ENCODE measurements at regions not wholly inside any gene's neighbourhood (a gene's known extent, or its start where the extent isn't known, plus 50 kb on each side); places are given as distances from the start of the nearest gene placed in this dataset.
"Not testable (repeated sequence)": the region's sequence is repeated elsewhere in the genome, so short reads cannot be mapped to it uniquely, and the experiment has no call there.

DNA sequence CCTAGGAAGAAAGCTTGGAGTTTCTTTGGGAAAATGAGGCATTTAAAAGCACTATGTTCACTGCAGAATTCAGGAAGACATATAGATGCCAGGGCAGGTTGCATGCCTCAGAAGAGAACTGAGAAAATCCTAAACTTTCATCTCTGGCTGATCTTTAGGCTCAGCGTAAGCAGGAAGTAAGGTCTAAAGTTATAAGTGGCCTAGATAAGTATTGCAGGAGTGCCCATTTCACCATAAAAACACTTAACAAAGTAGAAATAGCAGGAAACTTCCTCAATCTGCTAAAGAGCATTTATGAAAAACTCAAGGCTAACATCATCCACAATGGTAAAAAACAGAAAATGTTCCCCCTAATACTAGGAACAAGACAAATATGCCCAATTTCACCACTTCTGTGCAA lies 320.3 kb downstream of the BMP2 start:
- no peak for DNase-seq

DNA sequence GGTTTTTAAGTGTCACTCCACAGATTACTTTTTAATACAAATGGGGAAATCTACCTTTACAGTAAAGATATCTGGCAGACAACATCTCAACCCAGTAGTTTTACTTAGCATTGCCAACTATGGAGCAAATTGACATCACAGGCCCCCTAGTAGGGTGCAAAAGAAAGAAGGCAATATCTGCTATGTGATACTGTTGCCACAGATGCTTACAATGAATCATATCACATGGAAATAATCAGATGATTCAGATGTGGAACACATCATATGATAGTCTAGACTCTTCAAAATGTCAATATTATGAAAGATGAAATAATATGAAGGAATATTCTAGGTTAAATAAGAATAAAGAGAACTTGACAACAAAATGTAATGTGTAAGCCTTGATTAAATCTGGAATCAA lies 322.5 kb downstream of the BMP2 start:
- DNase-seq = no peak

DNA sequence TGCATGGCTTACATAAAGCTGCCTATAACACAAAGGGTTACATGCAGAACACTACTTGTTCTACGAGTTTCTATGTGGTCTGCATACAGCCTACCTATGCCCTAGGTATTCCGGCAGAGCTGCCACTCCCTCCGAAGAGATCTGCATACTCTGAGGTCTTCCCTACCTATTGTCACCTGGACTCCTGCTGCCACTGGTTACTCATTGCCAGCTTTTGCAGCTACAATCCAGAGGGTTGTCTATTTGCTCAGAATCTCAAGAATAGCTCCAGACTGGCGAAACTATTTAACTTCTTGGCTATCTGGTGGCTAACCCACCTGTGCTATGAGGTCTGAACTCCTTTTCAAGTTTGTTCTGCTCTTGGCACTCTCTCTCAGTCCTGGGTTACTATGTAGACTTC lies 323.3 kb downstream of the BMP2 start:
- DNase-seq = no peak

DNA sequence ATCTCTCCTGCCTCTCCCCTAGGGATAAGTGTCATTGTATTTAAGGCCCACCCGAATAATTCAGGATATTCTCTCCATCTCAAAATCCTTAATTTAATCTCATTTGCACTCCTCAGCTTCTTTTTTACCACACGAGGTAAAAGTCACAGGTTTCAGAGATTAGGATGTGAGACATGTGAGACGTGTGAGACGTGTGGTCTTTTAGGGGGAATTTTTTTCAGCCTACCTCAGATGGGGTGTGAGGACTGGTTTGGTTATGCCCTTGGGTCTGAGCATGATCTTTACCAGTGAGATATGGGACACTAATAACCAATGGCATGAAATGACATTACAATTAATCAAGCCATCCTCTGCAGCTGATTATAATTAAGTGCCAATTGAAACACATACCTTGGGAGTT lies 324.2 kb downstream of the BMP2 start:
- no peak for DNase-seq

DNA sequence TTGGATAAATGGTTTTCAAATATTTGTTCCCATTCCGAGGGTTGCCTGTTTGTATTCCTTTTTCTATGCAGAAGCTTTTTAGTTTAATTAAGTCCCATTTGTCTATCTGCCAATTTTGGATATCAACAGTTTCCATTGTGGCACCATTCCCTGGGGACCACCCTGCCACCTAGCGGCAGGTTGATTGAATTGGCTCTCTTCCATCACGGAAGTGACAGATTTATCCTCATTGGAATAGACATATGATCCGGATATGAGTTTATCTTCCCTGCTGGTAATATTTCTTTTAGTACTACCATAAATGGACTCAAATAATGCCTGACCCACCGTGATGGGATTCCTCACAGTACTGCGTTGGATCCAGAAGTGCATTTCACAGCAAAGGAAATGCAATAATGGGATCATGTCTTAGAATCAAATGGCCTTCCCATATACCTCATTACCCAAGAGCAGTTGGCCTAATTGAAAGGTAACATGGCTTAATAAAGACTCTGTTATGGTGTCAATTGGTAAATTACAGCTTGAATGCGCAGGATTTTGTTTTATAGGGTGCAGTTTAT lies 327.0 kb downstream of the BMP2 start:
- no peak for DNase-seq

DNA sequence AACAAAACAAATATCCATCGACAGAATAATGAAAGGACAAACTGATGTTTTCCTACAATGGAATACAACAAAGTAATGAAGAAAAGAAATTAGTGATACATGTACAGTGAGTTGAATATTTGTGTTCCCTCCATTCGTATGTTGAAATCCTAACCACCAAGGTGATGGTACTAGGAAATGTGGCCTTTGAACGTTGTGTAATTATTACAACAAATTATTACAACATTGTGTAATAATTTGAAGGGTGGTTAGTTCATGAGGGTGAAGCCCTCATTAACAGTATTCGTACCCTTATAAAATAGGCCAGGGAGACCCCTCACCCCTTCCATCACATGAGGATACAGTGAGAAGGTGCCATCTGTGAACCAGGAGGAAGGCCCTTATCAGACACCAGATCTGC lies 339.4 kb downstream of the BMP2 start:
- no peak for DNase-seq

DNA sequence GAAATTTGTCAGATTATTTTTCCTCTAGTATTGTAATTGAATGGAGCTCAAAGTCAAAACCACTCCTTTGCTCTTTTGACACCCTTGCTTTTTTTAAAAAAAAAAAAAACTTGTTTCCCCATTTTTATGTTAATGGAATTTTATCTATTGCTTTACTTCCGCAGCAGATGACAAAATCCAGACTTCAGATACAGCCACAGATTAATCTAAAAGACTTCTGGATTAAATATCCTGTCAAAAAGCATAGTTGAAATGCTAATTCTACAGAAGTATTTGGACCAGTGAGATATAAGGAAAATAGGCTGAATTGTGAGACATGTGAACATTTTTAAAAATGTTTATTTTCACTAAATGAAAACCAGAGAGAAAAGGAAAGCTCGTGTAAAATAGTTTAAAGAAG lies 341.4 kb downstream of the BMP2 start:
- DNase-seq = no peak

DNA sequence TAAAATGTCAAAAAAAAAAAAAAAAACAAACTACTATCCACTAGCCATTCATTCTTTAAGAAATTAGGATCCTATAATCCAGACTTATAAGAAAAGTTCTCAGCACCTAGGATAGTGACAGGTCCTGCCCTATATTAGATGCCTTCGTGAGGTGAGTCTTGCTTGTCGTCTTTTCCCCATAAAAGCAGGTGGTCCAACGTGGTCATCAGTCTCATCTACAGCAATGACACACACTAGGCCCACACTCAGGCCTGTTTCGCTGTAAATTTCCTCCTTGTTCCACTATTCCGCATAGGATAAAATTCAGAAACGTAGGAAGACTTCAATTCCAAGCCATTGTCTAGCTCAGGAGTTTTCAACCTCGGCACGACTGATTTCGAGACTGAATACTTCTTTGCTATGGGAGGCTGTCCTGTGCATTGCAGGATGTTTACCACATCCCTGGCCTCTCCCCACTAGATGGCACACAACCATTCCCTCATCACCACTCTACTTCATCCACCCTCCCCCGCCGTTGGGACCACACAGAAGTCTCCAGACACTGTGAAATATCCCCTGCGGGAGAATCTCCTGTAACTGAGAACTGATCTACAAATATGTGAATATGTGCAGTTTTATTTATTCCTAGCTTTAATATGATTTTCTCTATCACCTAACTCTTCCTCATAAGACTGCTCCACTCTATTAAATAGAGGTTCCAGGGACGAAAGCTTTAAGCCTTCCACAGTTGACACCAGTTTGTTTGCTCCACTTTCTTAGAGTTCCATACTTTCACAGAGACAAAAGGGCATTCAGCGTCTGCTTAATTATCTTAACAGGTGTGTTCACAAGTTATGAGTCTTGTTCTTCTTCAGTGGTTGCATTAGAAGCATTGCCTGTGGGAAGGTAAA lies 346.3 kb downstream of the BMP2 start:
- DNase-seq = no peak

DNA sequence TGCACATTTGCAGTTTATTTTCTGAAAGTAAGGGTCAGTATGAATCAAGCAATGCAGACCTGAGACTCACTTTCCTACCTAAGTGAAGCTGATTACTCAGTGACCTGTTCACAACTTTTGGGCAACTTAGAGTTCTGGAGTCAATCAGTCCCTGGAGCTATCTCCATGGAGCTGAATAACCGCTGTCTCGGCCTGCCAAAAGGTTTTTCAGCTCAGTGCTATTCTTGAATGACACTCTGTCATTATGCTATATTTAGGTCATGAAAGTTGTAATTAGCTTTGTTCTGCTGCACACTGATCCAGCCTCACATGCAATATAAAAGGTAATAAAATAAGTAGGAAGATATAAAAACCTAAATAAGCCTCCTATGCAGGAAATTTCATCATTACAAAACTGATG lies 356.0 kb downstream of the BMP2 start:
- DNase-seq = no peak

DNA sequence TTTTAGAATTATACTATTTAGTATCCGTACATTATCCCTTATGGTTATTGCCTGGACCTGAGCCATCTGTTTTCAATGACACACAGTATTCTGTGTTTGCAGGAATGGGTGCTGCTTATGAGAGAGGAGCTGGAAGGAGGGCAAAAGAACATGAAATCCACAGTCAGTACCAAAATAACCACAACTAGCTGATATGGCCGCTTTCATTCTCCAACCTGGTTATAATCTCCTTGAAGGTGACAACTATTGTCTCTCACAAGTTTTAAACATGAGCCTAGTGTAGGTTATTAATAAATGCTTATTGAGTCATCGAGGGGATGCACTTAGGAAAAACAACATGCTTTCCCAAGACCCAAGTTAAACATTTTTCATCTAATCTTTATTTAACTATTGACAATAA lies 356.6 kb downstream of the BMP2 start:
- DNase-seq = no peak

DNA sequence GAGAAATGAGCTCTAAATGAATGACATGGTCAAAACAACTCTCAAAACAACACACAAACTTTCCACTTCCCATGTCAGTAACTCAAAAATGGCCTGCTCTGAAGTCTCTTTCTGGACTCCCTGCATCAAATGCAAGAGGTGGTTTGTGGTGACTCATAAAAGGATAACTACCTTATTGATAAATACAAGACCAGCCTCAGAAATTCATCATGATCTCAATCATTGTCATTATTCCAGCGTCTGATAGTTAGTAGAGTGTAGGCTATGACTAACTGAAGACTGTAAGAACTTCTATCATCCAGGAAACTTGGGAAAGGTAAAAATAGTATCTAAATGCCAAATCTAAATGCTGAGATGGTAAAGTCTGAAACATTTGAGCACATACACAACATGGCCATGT lies 369.4 kb downstream of the BMP2 start:
- DNase-seq = no peak

DNA sequence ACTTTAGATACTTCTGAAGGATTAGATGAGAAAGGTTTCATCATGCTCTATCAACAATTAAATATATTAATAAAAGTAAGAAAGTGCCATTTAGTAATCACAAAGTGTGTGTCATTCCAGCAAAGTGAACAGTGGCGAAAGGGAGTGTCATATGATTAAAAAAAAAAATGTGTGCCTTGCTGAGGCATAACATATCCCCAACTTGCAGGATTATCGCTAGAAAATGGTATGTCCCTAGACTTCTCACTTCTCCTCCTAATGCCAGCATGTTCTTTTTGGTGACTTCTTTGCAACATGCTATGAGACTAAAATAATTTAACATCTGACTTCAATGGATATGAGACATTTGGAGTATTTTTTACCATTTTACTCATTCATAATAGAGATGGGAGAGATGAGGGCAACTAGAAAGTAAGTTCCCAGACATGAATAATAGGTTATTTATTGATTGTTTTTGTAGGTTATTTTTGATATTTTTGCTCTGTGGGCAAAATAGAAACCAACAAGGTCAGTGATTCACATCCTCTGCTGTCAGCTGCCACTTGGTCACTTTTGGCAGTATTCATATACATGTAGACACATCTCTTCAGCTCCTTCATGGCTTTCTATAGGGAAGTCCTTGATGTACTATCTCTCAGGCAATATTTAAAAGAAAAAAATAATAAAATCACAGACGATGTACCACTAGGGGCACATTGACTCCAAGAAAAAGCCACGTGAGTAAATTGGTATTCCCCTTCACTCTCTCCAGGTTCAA lies 370.1 kb downstream of the BMP2 start:
- DNase-seq = no peak

DNA sequence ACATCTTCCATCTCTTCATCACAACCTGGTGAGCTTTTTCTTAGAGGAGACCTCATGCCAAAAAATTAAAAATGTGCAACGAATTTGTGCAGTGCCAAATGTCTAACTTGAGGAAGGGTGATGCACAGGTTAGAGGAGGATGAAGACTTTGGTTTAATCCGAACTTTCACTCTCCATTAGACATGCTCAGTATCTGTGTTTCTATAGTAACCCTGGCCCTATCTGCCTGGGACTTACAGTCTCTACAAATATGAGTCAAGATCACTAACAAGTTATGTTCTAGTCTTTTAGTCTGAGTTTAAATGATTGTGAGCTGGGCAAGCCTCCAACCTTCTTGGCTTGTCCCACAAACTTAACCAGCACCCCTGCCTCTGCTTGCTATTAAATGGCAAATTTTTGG lies 377.0 kb downstream of the BMP2 start:
- no peak for DNase-seq

DNA sequence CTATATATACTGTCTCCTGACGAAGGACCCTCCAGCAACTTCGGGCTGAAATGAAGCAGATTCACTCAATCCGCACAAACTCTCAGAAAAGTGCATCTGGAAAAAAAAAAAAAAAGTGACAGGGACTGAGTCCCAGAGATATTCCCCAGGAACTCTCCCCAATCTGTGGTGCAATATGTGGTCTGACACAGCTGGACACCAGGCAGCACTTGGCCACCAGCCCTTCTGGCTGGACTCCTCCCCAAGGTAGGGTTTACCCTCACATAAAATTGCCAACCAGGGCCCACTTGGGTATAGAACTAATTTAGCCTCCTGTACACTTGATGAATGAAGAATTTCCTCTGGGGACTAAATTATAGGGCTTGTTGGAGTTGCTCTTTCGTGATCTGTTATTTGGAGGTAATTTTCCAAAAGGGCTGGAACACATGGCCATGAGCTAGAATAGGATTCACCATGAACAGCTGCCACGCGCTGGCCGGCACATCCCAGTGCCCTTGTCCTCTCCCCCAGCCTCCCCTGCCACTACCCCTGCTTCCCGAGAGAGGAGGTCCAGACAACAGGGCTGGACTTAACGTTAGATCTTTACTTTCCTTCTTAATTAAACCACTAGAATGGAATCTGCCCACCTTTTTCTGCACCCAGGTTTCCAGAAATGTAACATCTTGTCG lies 379.2 kb downstream of the BMP2 start:
- no peak for DNase-seq

DNA sequence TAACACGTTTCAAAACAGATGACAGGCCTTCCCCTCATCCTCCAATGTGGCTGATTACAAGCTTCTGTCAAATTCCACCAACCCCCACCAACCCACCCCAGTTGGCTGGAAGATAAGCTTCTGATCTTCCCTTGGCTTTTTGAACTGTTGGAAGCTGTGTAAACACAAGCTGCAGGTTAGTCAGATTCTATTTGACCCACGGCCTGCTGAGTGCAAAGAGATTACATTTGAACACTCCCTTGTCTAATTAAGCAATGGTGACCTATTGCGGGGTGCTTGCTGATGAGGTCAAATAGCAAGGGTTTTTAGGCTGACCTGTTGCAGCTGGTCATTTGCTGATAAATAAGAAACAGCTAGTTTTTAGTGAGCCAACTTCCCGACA lies 379.7 kb downstream of the BMP2 start:
- DNase-seq = no peak

DNA sequence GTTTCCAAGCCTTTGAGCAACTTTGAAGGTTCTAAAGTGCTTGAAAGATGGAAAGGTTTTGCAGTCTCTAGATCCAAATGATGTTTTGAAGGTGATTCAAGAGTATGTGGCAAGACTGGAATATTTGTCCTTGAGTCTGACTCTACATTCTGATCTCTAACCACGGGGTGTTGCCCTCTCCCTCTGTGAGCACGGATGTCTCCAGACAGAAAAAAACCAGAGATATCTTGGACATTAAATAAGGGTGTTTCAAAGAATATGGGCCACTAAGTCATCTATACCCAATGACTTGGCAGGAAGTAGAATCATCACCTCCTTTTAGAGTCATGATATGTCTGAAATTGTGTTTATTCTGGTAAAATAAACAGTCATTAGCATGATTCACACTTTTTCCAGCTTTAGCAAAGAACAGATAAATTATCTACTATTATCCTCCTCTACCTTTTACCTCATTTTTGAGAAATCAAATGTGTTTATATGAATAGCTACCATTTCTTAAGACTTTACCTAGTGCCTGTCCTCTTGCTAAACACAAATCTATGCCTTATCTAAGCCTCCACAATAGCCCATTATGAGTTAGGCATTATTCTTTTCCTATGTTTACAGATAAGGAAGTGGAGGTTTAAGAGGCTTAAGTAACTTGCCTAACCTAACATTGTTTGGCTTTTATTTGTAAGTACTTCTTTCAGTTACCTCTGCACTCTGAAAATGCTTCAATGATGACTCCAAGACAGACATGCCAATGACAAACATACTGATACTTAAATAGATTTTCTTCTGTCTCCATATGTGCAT lies 384.4 kb downstream of the BMP2 start:
- no peak for DNase-seq

DNA sequence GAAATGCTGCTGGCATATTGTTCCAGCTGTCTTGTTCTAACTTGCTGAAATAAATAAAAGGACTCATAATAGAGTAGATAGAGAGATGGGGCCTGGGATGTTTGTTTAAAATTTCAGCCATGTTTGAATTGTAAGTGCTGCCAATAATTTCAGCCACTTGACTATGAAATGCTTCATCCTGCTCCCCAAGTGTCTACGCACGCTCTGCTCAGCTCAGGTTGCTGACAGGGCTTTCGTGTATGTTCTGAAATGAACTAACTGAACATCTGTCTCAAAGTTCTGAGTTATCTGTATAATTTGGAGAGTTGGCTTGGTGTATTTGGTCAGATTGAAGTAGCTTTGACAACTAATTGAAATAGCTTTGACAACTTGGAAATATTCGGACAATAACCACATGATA lies 387.8 kb downstream of the BMP2 start:
- no peak for DNase-seq

DNA sequence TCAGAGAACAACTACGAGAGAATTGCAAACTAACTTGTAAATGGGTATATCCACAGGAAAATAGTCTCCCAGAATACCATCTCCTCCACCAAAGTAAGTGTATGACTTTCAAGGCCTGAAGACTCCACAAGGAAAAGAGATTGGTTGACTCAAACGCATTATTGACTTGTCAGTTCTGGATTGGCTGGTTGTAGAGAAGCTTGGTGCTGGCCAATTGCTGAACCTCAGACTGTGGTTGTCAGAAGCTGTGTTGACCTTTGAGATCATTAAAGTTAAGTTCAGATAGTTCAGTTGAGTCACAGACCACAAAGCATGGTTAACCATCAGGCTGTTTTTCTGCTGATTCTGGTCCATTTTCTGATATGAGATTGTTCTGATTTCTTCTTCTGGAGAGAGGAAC lies 388.3 kb downstream of the BMP2 start:
- no peak for DNase-seq

DNA sequence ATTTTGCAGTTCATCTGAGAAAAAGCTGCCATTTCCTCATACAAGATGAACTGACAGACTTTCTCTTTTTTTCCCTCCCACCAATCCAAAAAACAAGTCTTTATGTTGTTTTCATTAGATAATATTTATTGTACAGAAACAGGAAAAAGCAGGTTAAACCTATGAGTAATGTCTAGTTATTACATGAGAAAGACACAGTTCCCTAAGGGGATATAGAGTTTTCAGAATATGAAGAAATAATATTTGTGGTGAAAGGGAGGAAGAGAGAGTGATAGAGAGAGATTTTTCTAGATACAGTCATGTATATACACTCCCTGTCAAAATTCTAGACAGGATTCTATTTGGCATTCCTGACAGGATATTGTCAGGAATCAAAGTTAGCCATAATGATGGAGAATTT lies 392.4 kb downstream of the BMP2 start:
- DNase-seq = no peak

DNA sequence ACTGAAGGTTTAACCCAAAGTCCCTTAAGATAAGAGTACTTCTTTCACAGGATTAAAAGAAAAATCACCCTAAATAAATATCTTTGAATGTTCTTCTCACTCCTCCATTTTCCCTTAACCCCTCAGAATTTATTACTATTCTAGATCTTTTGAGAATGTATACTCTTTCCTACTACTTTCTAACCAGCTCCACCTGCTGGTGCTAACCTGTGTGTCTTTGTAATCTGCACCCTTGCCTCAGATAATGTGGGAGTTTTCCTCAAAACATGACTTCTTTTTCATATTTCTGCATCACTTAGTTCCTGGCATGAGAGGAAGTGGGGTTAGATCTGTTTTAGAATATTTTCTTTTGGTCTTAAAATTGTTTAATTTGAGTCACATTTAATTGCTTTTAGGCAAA lies 394.2 kb downstream of the BMP2 start:
- no peak for DNase-seq

DNA sequence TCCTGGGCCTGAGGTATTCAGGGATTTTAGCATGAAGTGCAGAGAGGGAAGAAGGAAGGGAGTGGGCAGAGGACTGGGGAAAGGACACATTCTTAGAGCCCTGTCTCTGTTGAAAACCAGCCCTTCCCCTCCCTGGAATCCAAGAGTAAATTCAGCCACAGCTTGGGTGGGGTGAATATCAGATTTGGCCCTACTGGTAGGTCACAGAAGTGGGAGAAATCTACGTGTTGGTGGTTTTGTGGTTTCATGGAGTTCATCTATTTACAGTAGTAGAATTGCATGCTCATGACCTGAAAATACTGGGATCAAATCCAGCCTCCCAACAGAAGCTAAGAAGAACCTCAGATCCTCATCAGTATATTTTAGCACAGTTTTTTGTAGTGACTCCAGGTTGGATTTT lies 404.4 kb downstream of the BMP2 start:
- no peak for DNase-seq

DNA sequence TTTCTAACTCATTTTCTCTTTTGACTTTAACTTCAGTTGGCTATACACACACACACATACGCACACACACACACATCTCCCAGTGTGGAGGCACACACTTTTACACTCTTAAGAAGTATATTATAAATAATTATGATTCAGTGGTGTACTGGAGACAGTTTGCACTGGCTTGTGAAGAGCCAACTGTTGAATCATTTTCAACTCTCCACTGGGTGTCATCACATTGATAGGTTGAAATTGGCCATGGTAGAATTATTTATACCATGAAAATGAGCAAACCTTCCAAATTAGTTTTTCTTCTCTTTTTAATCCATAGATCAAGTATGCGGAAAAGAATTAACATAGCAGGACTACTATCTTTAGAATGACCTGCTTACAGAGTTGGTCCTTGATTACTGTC lies 407.1 kb downstream of the BMP2 start:
- no peak for DNase-seq

DNA sequence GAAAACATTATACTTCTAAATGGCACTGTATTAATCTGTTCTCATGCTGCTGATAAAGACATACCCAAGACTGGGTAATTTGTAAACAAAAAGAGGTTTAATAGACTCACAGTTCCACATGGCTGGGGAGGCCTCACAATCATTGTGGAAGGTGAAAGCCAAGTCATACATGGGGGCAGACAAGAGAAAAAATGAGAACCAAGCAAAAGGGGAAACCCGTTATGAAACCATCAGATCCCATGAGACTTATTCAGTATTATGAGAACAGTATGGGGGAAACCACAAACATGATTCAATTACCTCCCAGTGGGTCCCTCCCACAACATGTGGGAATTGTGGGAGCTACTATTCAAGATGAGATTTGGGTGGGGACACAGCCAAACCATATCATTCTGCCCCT lies 408.3 kb downstream of the BMP2 start:
- not testable (repeated sequence) for DNase-seq
